Panc1 (cell line): ENCODE measurements at regions not wholly inside any gene's neighbourhood (a gene's known extent, or its start where the extent isn't known, plus 50 kb on each side); places are given as distances from the start of the nearest gene placed in this dataset.
A peak's percentile ranks its signal among the peaks of the same experiment; 100 is the strongest.

Experiments used
- ATAC-seq: fragments of 200-7000 bp; cut with Tn5 transposase; 2 replicates; pipeline ENCODE4 v1.9.1; 2020; ENCODE audit warnings: mild to moderate bottlenecking, moderate library complexity
- BruUV-seq: library from RNA; stranded (reverse); fragments of 400-500 nt; replicated peaks from 2 replicates; lab custom pipeline; 2021; lab: Mats Ljungman, UMichigan
- CTCF ChIA-PET: fragments of 300-600 bp; sonication (Branson Sonifier 250); formaldehyde crosslinking; loops from one replicate; lab custom pipeline; 2022; ENCODE audit warnings: antibody characterized with exemption; lab: Charles Lee
- POLR2A ChIA-PET: fragments of 300-600 bp; sonication (Branson Sonifier 250); formaldehyde crosslinking; loops from one replicate; lab custom pipeline; 2022; ENCODE audit warnings: antibody characterized with exemption; lab: Charles Lee
- DNase-seq: peaks from one replicate; pipeline ENCODE4 v3.0.0-alpha.2; 2010; ENCODE audit warnings: low read depth, low spot score
- H3K27ac ChIP-seq: 2 replicates; pipeline ENCODE4 v1.5.1; 2011; ENCODE audit warnings: mild to moderate bottlenecking, low read length, inconsistent platforms
- H3K27me3 ChIP-seq: fragments of 200-500 bp; sonication (Bioruptor generic); 2 replicates; pipeline ENCODE4 v1.6.0; 2014; ENCODE audit warnings: low read length, inconsistent platforms; ENCODE audit not compliant: control insufficient read depth, insufficient read depth
- H3K36me3 ChIP-seq: fragments of 200-500 bp; sonication (Bioruptor generic); 2 replicates; pipeline ENCODE4 v1.5.1; 2014; ENCODE audit warnings: inconsistent platforms, mild to moderate bottlenecking, low read length, moderate library complexity; ENCODE audit not compliant: control insufficient read depth, insufficient read depth
- H3K4me1 ChIP-seq: 2 replicates; pipeline ENCODE4 v1.5.1; 2011; ENCODE audit warnings: inconsistent platforms, mild to moderate bottlenecking, low read length, moderate library complexity; ENCODE audit not compliant: control insufficient read depth, insufficient read depth
- H3K4me3 ChIP-seq, 2 experiments: 2 replicates each; pipeline ENCODE4 v1.5.1; 2011 to 2012; ENCODE audit warnings: low read depth in 2 of 2, low read length in 2 of 2, mild to moderate bottlenecking in 2 of 2, inconsistent platforms in 1 of 2, moderate library complexity in 1 of 2
- H3K9me3 ChIP-seq: fragments of 200-500 bp; sonication (Bioruptor generic); 2 replicates; pipeline ENCODE4 v1.5.1; 2014; ENCODE audit warnings: low read depth, mild to moderate bottlenecking, inconsistent platforms, low read length, moderate library complexity; ENCODE audit not compliant: control insufficient read depth, insufficient read depth
- POLR2AphosphoS5 ChIP-seq: IDR thresholded peaks from 2 replicates; pipeline ENCODE4 v1.6.1; 2012; ENCODE audit warnings: mild to moderate bottlenecking, low read depth, low read length, moderate library complexity
- REST ChIP-seq, 2 experiments: IDR thresholded peaks; 2 replicates each; pipeline ENCODE4 v1.6.1; 2011 to 2012; ENCODE audit warnings: low read depth in 2 of 2, control low read depth in 1 of 2, low read length in 1 of 2, mild to moderate bottlenecking in 1 of 2, moderate library complexity in 1 of 2; ENCODE audit not compliant: insufficient read depth in 1 of 2
- SIN3A ChIP-seq: IDR thresholded peaks from 2 replicates; pipeline ENCODE4 v1.6.1; 2012; ENCODE audit warnings: low read depth, mild to moderate bottlenecking, low read length, moderate library complexity, borderline replicate concordance; ENCODE audit not compliant: insufficient read depth
- TCF7L2 ChIP-seq: IDR thresholded peaks from 2 replicates; pipeline ENCODE4 v1.6.1; 2011; ENCODE audit warnings: mild to moderate bottlenecking, low read depth, low read length, inconsistent platforms
- in situ Hi-C: cut with HindIII; loops from 2 replicates; pipeline ENCODE4 v1.10.0; 2016; ENCODE audit warnings: low sequenced_read_pairs, low pct_unique_long_range_greater_than_20kb
- intact Hi-C: fragments of 100-400 bp; cut with micrococcal nuclease; formaldehyde crosslinking; loops from one replicate; pipeline ENCODE4 v1.10.0; 2022; ENCODE audit not compliant: unreplicated experiment
- TF ChIP-seq, protein P1 (sequence below): fragments of 450-650 bp; IDR thresholded peaks from 2 replicates; pipeline ENCODE4 v1.5.1; 2017; ENCODE audit warnings: mild to moderate bottlenecking

GRCh38 chr1:55538428-55538827, 323.3 kb upstream of the USP24 start:
- TF ChIP-seq POLR2AphosphoS5, result no peak
- TF ChIP-seq REST (IDR thresholded peaks at IDR 0.05; ENCODE audit: insufficient read depth in 1 of 2, low read depth in 2 of 2, low read length in 1 of 2), result no peak
- TF ChIP-seq TCF7L2, result no peak
- no peaks in the 10 kb centered on the region for H3K36me3 ChIP-seq
- no peaks in the 10 kb centered on the region for H3K4me1 ChIP-seq
- ATAC-seq (no peak), DNase-seq (no peak)
- BruUV-seq, result no TSS peak
- CTCF ChIA-PET, result no interaction called here
- no peak overlapping the region for H3K4me3 ChIP-seq
- intact Hi-C loops (no loop called here), in situ Hi-C loops (no loop called here)
- H3K9me3 ChIP-seq, result no peaks in the 10 kb centered on the region
- POLR2A ChIA-PET, result no interaction called here
- H3K27ac ChIP-seq, result no peak overlapping the region
- H3K27me3 ChIP-seq, result no peaks in the 10 kb centered on the region

DNA sequence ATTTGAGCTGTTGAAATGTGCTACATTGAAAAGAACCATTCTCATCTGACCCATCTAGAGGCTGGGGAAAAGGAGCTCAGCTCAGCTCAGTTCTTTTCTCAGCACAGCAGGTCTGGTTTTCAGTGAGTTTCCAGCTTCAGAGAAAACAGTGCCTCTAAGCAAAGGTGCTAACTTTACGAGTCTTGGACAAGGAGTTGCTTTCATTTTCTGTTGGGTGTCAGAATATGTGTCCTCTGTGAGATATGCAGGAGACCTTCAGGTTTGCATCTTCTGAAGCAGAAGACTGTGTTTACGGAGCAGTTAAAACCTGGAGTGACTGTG, 321.3 kb upstream of the USP24 start:
- POLR2A ChIA-PET, result interaction anchor here (0.6 kb wide), 1 partner anchor 686 kb away, joined by 4 read pairs; no protein-coding TSS in a partner anchor

More for the DNA sequence above, 321.3 kb upstream of the USP24 start:
- Histone ChIP-seq H3K27me3 (no peaks in the 10 kb centered on the region), H3K4me1 (no peaks in the 10 kb centered on the region), H3K9me3 (no peaks in the 10 kb centered on the region), H3K4me3 (no peak overlapping the region), H3K36me3 (no peaks in the 10 kb centered on the region), H3K27ac (peak overlapping the region; percentile 20; the same call in 1 of the 2 replicates)
- ATAC-seq (peak; percentile 69; the same call in 1 of the 2 replicates), DNase-seq (no peak)
- CTCF ChIA-PET, result no interaction called here
- no TSS peak for BruUV-seq
- intact Hi-C loops (no loop called here), in situ Hi-C loops (no loop called here)
- TF ChIP-seq, protein P1, sequence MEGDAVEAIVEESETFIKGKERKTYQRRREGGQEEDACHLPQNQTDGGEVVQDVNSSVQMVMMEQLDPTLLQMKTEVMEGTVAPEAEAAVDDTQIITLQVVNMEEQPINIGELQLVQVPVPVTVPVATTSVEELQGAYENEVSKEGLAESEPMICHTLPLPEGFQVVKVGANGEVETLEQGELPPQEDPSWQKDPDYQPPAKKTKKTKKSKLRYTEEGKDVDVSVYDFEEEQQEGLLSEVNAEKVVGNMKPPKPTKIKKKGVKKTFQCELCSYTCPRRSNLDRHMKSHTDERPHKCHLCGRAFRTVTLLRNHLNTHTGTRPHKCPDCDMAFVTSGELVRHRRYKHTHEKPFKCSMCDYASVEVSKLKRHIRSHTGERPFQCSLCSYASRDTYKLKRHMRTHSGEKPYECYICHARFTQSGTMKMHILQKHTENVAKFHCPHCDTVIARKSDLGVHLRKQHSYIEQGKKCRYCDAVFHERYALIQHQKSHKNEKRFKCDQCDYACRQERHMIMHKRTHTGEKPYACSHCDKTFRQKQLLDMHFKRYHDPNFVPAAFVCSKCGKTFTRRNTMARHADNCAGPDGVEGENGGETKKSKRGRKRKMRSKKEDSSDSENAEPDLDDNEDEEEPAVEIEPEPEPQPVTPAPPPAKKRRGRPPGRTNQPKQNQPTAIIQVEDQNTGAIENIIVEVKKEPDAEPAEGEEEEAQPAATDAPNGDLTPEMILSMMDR, result no peak
- TF ChIP-seq SIN3A, result no peak
- TF ChIP-seq REST (IDR thresholded peaks at IDR 0.05; ENCODE audit: insufficient read depth in 1 of 2, low read depth in 2 of 2, low read length in 1 of 2), result no peak
- no peak for TF ChIP-seq POLR2AphosphoS5
- no peak for TF ChIP-seq TCF7L2
